Spleen (tissue), 11 donors: ENCODE measurements at regions not wholly inside any gene's neighbourhood (a gene's known extent, or its start where the extent isn't known, plus 50 kb on each side); places are given as distances from the start of the nearest gene placed in this dataset.

Experiments
- DNase-seq: peaks from one replicate; pipeline ENCODE4 v3.0.0-alpha.2; 2020
- H3K27ac ChIP-seq, 8 donors: fragments of 200-600 bp; sonication (generic) in 7 of 8; 1 replicate in 4 of 8; 2 replicates in 4 of 8; pipeline versions ENCODE4 v1.5.0 to v1.8.0; 2016 to 2021; ENCODE audit warnings: inconsistent platforms in 4 of 8, mild to moderate bottlenecking in 4 of 8, moderate library complexity in 1 of 8
- H3K27me3 ChIP-seq, 7 donors: fragments of 200-600 bp; sonication (generic) in 6 of 7; replicated peaks in 1 of 7; 1 replicate in 4 of 7; 2 replicates in 3 of 7; pipeline versions ENCODE4 v1.5.0 to v1.8.0; 2016 to 2021; ENCODE audit warnings: inconsistent platforms in 3 of 7, mild to moderate bottlenecking in 1 of 7
- H3K36me3 ChIP-seq, 6 donors: fragments of 200-600 bp; sonication (generic) in 5 of 6; 1 replicate in 4 of 6; 2 replicates in 2 of 6; pipeline versions ENCODE4 v1.5.0 to v1.8.0; 2016 to 2021; ENCODE audit warnings: inconsistent platforms in 2 of 6
- H3K4me1 ChIP-seq, 6 donors: fragments of 200-600 bp; sonication (generic) in 5 of 6; 1 replicate in 3 of 6; 2 replicates in 3 of 6; pipeline versions ENCODE4 v1.5.0 to v1.8.0; 2016 to 2021; ENCODE audit warnings: inconsistent platforms in 3 of 6
- H3K4me3 ChIP-seq, 8 donors: fragments of 200-600 bp; sonication (generic) in 7 of 8; 1 replicate in 4 of 8; 2 replicates in 4 of 8; pipeline versions ENCODE4 v1.5.0 to v1.8.0; 2016 to 2021; ENCODE audit warnings: inconsistent platforms in 4 of 8, mild to moderate bottlenecking in 4 of 8, moderate library complexity in 2 of 8
- H3K9me3 ChIP-seq, 8 donors: fragments of 200-600 bp; sonication (generic) in 7 of 8; 1 replicate in 4 of 8; 2 replicates in 4 of 8; pipeline versions ENCODE4 v1.5.0 to v1.8.0; 2016 to 2021; ENCODE audit warnings: inconsistent platforms in 4 of 8
- POLR2A ChIP-seq, 3 donors: fragments of 450-650 bp; IDR thresholded peaks; one replicate each; pipeline ENCODE4 v1.5.1; 2017; ENCODE audit warnings: antibody characterized with exemption in 3 of 3, mild to moderate bottlenecking in 1 of 3
- POLR2AphosphoS5 ChIP-seq, 3 donors: sonication (generic); formaldehyde crosslinking; IDR thresholded peaks; one replicate each; pipeline ENCODE4 v1.5.1; 2017; ENCODE audit warnings: antibody characterized with exemption in 3 of 3
- WGBS, 5 donors: extraction: QIAGEN DNeasy Blood & Tissue Kit in 3 of 5; methylation state at CpG; one replicate each; pipeline versions ENCODE4 v1.1.5 to v1.1.7; 2013 to 2018; 5-methylcytosine and 5-hydroxymethylcytosine counted together
- intact Hi-C: fragments of 100-400 bp; cut with DNase I; formaldehyde crosslinking; loops from one replicate; pipeline ENCODE4 v1.15.0; 2023; ENCODE audit warnings: low total_unique reads
- TF ChIP-seq, protein P1 (sequence below), 11 experiments: fragments of 200-600 bp in 7 of 11; fragments of 450-650 bp in 4 of 11; sonication (generic) in 4 of 11; IDR thresholded peaks in 8 of 11; conservative IDR thresholded peaks in 3 of 11; 1 replicate in 7 of 11; 2 replicates in 4 of 11; pipeline versions ENCODE4 v1.4.0 to v1.8.0; 2016 to 2021; ENCODE audit warnings: antibody characterized with exemption in 11 of 11, inconsistent platforms in 4 of 11, mild to moderate bottlenecking in 1 of 11
- donor health status: healthy with polysubstance abuse.
- donor health status: DM: no; HTN: no; CAD: no; lungs with moderate emphysema.
- donor health status: DM: no; HTN: no; CAD: no.
- donor health status: Bipolar disorder and iron deficiency.
- donor health status: healthy.
- donor health status: DM: no; HTN: no; CAD: no.
- donor health status: DM: yes; HTN: yes; CAD: no.

DNA sequence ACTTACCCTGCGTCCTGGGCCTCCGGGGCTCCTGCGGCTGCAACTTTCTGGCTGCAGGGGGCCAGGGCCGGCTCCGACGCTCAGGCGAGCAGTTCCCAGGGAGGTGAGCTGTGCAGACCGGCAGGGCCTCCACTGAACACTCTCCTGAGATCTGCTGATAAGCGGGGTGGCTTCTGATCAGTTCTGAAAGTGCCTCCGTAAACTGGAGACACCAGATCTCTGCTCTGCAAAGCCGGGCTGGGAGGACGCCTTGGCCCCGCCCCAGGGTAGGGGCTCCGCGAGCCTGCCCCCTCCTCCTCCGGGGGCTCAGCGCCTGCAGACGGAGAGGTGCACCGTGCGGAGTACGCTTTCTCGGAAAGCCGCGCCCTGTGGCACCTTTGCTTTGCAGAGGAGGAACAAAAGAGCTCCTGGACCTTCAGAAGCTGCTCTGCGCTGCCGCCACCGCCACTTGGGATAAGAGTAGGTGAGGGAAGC lies 141.3 kb upstream of the VKORC1L1 start:
- 14 to 45% (median 29%) methylated on average over 15 to 27 of the region's 27 CpGs for WGBS, 5 donors

DNA sequence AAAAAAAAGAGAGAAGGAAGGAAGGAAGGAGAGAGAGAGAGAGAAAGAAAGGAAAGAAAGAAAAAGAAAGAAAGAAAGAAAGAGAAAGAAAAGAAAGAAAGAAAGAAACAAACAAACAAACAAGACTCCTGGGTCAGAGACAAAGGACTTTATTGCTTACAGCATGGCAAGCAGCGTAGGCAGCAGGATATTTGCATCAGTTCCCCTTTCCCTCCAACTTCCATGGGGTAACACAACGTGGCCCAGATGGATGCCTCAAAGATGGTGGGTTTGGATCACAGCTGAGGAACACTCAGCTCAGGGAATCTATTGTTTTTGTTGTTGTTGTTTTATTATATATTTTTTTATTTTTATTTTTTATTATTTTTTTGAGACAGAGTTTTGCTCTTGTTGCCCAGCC lies 128.5 kb upstream of the VKORC1L1 start:
- Histone ChIP-seq H3K4me3 (no peak overlapping the region), H3K4me1 (peaks cover 0 to 2% (median 0%) of the 10 kb centered on the region in 6 donors), H3K27ac (no peak overlapping the region), H3K9me3 (no peaks in the 10 kb centered on the region), H3K36me3 (peaks cover 0 to 24% (median 3%) of the 10 kb centered on the region in 6 donors), H3K27me3 (no peaks in the 10 kb centered on the region)
- DNase-seq = no peak
- intact Hi-C loops = no loop called here
- 49 to 86% (median 71%) methylated on average over 2 of the region's 2 CpGs for WGBS, 5 donors
- no peak for TF ChIP-seq POLR2A (IDR thresholded peaks at IDR 0.05)
- no peak for TF ChIP-seq POLR2AphosphoS5 (IDR thresholded peaks at IDR 0.05)
- TF ChIP-seq, protein P1, sequence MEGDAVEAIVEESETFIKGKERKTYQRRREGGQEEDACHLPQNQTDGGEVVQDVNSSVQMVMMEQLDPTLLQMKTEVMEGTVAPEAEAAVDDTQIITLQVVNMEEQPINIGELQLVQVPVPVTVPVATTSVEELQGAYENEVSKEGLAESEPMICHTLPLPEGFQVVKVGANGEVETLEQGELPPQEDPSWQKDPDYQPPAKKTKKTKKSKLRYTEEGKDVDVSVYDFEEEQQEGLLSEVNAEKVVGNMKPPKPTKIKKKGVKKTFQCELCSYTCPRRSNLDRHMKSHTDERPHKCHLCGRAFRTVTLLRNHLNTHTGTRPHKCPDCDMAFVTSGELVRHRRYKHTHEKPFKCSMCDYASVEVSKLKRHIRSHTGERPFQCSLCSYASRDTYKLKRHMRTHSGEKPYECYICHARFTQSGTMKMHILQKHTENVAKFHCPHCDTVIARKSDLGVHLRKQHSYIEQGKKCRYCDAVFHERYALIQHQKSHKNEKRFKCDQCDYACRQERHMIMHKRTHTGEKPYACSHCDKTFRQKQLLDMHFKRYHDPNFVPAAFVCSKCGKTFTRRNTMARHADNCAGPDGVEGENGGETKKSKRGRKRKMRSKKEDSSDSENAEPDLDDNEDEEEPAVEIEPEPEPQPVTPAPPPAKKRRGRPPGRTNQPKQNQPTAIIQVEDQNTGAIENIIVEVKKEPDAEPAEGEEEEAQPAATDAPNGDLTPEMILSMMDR (IDR thresholded peaks at IDR 0.05 in 8 of 11, conservative IDR thresholded peaks at IDR 0.05 in 3 of 11) = no peak

More for the DNA sequence above, 141.3 kb upstream of the VKORC1L1 start:
- DNase-seq = no peak
- H3K27ac ChIP-seq = no peak overlapping the region
- intact Hi-C loops = no loop called here
- peak overlapping the region in 7 of 8 donors; percentile 3 to 61 (median 25) for H3K4me3 ChIP-seq
- no peaks in the 10 kb centered on the region for H3K27me3 ChIP-seq
- peaks cover 0 to 15% (median 7%) of the 10 kb centered on the region in 6 donors for H3K4me1 ChIP-seq
- H3K9me3 ChIP-seq = no peaks in the 10 kb centered on the region
- peak in 1 of 3 donors; percentile 33 for TF ChIP-seq POLR2AphosphoS5 (IDR thresholded peaks at IDR 0.05)
- TF ChIP-seq POLR2A (IDR thresholded peaks at IDR 0.05) = no peak
- TF ChIP-seq, protein P1 (IDR thresholded peaks at IDR 0.05 in 8 of 11, conservative IDR thresholded peaks at IDR 0.05 in 3 of 11) = peak in 1 of 11 experiments; percentile 13
- peaks cover 0 to 27% (median under 1%) of the 10 kb centered on the region in 6 donors for H3K36me3 ChIP-seq

DNA sequence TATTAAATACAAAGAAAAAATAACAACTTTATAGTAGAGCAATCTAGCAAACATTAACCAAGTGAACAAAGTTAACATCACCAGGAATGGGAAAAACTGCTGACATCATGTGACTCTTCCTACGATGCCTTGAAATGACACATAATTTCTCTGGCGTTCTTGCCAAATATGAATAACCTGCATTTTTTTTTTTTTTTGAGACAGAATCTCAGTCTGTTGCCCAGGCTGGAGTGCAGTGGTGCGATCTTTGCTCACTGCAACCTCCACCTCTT lies 126.5 kb upstream of the VKORC1L1 start:
- no peaks in the 10 kb centered on the region for H3K9me3 ChIP-seq
- no peak for TF ChIP-seq POLR2AphosphoS5 (IDR thresholded peaks at IDR 0.05)
- TF ChIP-seq, protein P1 (IDR thresholded peaks at IDR 0.05 in 8 of 11, conservative IDR thresholded peaks at IDR 0.05 in 3 of 11) = no peak
- no peak for TF ChIP-seq POLR2A (IDR thresholded peaks at IDR 0.05)
- H3K4me3 ChIP-seq = no peak overlapping the region
- no peak for DNase-seq
- H3K27me3 ChIP-seq = no peaks in the 10 kb centered on the region
- intact Hi-C loops = no loop called here
- H3K36me3 ChIP-seq = peaks cover 0 to 8% (median 0%) of the 10 kb centered on the region in 6 donors
- H3K4me1 ChIP-seq = peaks cover 5 to 14% (median 10%) of the 10 kb centered on the region in 6 donors
- H3K27ac ChIP-seq = peak overlapping the region in 2 of 8 donors; percentile 3 to 48
- WGBS, 5 donors = 68 to 81% (median 74%) methylated on average over 3 of the region's 3 CpGs

DNA sequence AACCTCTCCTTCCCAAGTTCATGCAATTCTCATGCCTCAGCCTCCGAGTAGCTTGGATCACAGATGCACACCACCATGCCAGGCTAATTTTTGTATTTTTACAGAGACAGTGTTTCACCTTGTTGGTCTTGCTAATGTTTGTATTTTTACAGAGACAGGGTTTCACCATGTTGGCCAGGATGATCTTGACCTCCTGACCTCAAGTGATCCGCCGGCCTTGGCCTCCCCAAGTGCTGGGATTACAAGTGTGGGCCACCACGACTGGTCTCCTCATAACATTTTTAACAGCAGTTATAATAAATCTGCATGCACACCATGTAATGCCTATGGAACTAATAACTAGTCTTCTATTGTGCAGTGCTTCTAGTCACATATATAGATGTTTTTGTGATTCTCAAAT lies 123.8 kb upstream of the VKORC1L1 start:
- 88 to 94% (median 92%) methylated on average over 4 of the region's 4 CpGs for WGBS, 5 donors
- Histone ChIP-seq H3K36me3 (peaks cover 0 to 12% (median 2%) of the 10 kb centered on the region in 6 donors), H3K27ac (no peak overlapping the region), H3K27me3 (no peaks in the 10 kb centered on the region), H3K4me1 (peaks cover 9 to 38% (median 20%) of the 10 kb centered on the region in 6 donors), H3K9me3 (no peaks in the 10 kb centered on the region), H3K4me3 (no peak overlapping the region)
- no peak for DNase-seq
- intact Hi-C loops = no loop called here
- TF ChIP-seq, protein P1 (IDR thresholded peaks at IDR 0.05 in 8 of 11, conservative IDR thresholded peaks at IDR 0.05 in 3 of 11) = no peak
- TF ChIP-seq POLR2A (IDR thresholded peaks at IDR 0.05) (no peak), POLR2AphosphoS5 (IDR thresholded peaks at IDR 0.05) (no peak)
